Jurkat, Clone E6-1 (cell line): ENCODE measurements at regions not wholly inside any gene's neighbourhood (a gene's known extent, or its start where the extent isn't known, plus 50 kb on each side); places are given as distances from the start of the nearest gene placed in this dataset.

Experiments used
- DNase-seq: peaks from one replicate; pipeline ENCODE4 v3.0.0-alpha.2; 2011; ENCODE audit warnings: low read depth, low spot score
- H3K4me3 ChIP-seq: 2 replicates; pipeline ENCODE4 v1.5.1; 2011; ENCODE audit warnings: mild to moderate bottlenecking, low read length, control low read depth, moderate library complexity

DNA sequence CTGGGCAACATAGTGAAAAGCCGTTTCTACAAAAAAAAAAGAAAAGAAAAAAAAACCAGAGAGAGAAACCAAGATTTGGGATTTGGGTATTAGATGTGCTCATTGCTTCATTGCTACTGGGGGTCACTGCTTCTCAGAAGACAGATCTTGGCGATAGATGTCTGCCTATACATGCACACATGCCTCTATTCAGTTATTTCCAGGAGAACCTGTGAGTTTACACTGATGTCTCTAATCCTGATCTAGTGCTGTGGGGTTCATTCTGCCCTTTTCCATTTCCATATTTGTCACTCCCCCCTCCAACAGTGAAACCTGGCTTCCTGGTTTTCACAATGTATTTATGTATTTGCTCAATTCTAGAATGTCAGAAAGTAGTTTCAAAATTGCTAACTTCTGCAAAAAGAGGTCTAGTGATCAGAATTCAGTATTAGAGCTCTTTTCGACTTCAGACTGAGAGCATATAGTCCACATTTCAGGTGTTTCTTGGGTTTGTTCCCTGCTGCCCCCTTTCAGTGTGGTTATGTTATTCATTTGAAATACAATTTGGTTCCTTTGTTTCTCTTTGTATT is 111.0 kb downstream of the SLC25A47 start:
- DNase-seq: no peak
- H3K4me3 ChIP-seq: no peak overlapping the region

GRCh38 chr14:100434911-100435438 is 111.8 kb downstream of the SLC25A47 start:
- DNase-seq: no peak
- no peak overlapping the region for H3K4me3 ChIP-seq

GRCh38 chr14:100435459-100435858 is 112.3 kb downstream of the SLC25A47 start:
- DNase-seq: no peak
- H3K4me3 ChIP-seq: no peak overlapping the region

- DNase-seq: no peak
- no peak overlapping the region for H3K4me3 ChIP-seq
Observed at GRCh38 chr14:100436745-100437406, 113.7 kb downstream of the SLC25A47 start.

GRCh38 chr14:100438271-100438670 is 115.1 kb downstream of the SLC25A47 start:
- DNase-seq: no peak
- H3K4me3 ChIP-seq: no peak overlapping the region

- no peak overlapping the region for H3K4me3 ChIP-seq
- no peak for DNase-seq
Observed at GRCh38 chr14:100438678-100439592, 115.8 kb downstream of the SLC25A47 start.

- no peak for DNase-seq
- no peak overlapping the region for H3K4me3 ChIP-seq
Observed at GRCh38 chr14:100439781-100440180, 116.6 kb downstream of the SLC25A47 start.

- H3K4me3 ChIP-seq: no peak overlapping the region
- no peak for DNase-seq
Observed at GRCh38 chr14:100440207-100440631, 117.1 kb downstream of the SLC25A47 start.

DNA sequence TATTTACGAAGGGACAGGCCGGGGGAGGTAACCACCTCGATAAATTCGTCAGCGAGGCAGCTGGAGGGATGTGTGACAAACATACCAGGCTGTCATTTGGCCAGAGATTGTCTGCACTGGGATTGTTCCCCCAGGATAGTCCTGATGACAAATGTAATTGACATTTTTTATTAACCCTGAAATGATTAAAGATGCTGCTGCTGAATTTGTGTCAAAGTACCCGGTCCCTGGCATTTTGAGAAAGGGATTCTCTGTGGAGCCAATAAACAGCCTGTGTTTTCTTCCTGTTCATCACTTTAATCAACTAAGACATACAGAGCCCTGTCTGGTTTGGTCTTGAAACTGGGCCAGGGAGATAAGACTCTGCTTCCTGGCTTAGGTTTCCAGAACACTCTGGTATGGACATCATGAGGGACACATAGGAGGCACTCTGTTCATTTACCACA is 117.6 kb downstream of the SLC25A47 start:
- H3K4me3 ChIP-seq: no peak overlapping the region
- DNase-seq: no peak

- no peak for DNase-seq
- no peak overlapping the region for H3K4me3 ChIP-seq
Observed at GRCh38 chr14:100441271-100441947, 118.3 kb downstream of the SLC25A47 start.

DNA sequence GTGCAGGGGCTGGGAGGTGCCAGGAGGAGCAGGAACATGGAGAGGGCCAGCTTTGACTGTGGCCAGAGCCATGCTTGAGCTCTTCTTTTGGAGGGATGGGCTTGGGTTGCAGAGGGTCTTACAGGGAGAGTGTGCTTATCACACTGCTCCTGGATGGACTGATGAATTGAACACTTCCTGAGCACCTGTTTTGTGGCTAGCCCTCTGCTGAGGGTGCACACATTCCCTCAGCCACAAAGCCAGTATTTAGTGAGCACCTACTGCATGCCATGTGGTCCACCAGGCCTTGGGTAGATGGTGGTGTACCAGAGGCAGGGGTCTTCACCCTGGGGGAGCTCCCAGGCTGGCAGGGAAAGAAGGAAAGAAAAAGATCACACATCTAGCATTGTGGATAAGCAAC is 118.9 kb downstream of the SLC25A47 start:
- DNase-seq: peak; percentile 62
- H3K4me3 ChIP-seq: no peak overlapping the region

DNA sequence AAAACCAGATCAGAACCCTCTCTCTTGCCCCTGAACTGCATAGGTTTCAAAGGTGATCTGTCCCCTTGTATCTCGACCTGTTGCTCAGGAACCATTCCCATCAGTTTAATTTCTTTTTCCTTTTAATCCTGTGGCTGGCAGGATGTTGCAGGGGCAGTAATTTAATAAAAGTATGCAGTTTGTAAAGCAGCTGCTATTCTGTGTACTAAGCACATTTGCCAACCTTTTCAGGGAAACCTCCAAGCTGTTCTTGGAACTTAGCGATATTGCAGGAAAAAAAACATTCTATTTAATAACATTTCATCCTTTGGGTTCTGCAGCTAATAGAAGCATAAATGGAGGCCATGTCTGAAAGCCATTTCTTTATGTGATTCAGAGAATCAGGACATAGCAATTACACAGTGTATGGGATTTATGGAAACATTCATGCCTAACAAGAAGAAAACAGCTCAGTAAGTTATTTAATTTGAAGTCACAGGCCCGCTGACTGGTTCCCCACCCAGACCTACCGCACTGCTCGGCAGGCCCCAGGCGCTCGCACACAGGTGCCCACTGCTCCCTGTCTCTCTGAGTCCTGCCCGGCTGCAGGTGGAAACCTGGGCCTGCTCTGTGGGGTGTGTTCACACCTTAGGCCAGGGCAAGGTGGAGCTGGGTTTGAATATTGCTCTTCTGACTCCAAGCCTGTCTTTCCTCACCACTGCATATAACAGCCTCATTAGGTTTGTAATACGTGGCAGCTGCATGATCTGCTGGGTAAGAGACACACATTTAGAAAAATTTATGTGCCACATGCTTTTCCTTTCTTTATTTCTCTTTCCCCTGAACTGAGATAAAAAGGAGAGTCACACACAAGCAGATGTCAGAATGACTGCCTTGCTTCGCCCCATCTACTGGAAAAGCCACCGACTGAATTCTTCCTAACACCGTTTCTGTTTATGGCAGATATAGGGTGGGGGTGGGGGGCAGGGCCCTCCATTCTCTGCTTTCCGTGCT is 119.7 kb downstream of the SLC25A47 start:
- DNase-seq: no peak
- H3K4me3 ChIP-seq: no peak overlapping the region

- no peak overlapping the region for H3K4me3 ChIP-seq
- DNase-seq: no peak
Observed at GRCh38 chr14:100443603-100444002, 120.5 kb downstream of the SLC25A47 start.

- DNase-seq: no peak
- no peak overlapping the region for H3K4me3 ChIP-seq
Observed at GRCh38 chr14:100445436-100446088, 122.4 kb downstream of the SLC25A47 start.

DNA sequence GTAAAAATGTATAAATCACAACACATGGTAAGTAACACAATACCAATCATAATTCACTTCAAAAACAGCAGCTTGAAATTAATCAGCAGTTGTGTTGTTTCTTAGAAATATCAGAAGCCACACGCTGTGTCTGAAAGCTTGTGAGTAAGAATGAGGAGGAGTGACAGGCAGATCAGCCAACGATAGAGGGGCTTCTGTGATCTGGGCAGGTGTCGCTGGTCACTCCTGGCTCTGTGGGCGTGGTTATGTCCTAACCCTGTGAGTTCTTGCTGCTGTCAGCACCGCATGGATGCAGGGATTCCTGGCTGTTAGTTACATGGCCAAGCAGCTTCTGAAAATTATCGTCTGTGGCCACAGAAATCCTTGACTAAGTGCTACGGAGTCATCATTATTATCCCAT is 123.4 kb downstream of the SLC25A47 start:
- no peak for DNase-seq
- H3K4me3 ChIP-seq: no peak overlapping the region

- no peak overlapping the region for H3K4me3 ChIP-seq
- DNase-seq: no peak
Observed at GRCh38 chr14:100448376-100448775, 125.2 kb downstream of the SLC25A47 start.

GRCh38 chr14:100449225-100449987 is 126.3 kb downstream of the SLC25A47 start:
- no peak overlapping the region for H3K4me3 ChIP-seq
- DNase-seq: no peak
